A673 (cell line): ENCODE measurements at regions not wholly inside any gene's neighbourhood (a gene's known extent, or its start where the extent isn't known, plus 50 kb on each side); places are given as distances from the start of the nearest gene placed in this dataset.

Experiments used
- EZH2 ChIP-seq: fragments of 200-600 bp; sonication (generic); IDR thresholded peaks from 2 replicates; pipeline ENCODE4 v1.6.1; 2017; ENCODE audit warnings: borderline replicate concordance, low read depth, mild to moderate bottlenecking, mixed read lengths, antibody characterized with exemption, low read length; ENCODE audit not compliant: poor library complexity, severe bottlenecking
- TF ChIP-seq, protein P1 (sequence below): fragments of 300-800, 200-600 bp; sonication (generic); conservative IDR thresholded peaks from 2 replicates; pipeline ENCODE4 v1.5.1; 2017; ENCODE audit warnings: low read depth, mild to moderate bottlenecking, antibody characterized with exemption, low read length, moderate library complexity, mixed read lengths

DNA sequence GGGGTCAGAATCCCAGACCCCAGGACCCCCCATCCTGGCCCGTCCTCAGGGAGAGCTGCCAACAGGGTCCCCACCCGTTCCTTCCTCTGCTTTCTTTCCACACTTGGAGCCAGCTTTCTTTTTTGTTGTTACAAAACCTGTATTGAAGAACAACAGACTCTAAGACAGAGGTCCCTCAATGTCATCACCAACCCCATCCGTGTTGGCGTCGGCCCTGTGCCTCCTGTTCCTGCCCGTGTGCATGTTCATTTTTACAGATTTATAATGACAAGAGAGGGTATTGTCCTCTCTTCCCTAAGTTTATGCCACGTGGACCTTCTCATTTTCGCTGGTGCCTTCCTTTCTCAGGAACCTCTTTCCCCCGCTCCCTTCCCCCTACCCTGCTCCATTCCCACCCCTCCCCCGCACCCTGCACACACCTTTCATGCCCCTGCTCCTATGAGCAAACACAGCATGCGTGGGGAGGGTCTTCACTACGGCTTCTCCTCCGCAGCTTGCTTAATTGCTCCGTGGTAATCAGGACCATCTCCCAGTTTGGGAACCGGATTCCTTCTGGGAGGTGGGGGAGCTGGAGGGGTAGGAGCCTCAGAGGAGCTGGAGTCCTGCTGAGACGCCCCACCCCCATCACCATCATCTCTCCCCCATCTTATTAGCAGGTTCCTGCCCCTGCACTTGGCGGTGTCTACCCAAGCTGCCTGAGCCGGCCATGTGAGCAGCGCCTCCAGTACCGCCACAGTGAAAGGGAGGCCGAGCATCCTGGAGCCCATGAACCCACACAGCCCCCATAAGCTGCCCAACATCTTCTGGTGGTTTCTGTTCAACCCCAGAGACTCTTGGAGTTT, 88.0 kb upstream of the INSIG1 start:
- TF ChIP-seq, protein P1, sequence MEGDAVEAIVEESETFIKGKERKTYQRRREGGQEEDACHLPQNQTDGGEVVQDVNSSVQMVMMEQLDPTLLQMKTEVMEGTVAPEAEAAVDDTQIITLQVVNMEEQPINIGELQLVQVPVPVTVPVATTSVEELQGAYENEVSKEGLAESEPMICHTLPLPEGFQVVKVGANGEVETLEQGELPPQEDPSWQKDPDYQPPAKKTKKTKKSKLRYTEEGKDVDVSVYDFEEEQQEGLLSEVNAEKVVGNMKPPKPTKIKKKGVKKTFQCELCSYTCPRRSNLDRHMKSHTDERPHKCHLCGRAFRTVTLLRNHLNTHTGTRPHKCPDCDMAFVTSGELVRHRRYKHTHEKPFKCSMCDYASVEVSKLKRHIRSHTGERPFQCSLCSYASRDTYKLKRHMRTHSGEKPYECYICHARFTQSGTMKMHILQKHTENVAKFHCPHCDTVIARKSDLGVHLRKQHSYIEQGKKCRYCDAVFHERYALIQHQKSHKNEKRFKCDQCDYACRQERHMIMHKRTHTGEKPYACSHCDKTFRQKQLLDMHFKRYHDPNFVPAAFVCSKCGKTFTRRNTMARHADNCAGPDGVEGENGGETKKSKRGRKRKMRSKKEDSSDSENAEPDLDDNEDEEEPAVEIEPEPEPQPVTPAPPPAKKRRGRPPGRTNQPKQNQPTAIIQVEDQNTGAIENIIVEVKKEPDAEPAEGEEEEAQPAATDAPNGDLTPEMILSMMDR = no peak
- TF ChIP-seq EZH2 = no peak
